Putamen (tissue), 1 donor: ENCODE measurements at regions not wholly inside any gene's neighbourhood (a gene's known extent, or its start where the extent isn't known, plus 50 kb on each side); places are given as distances from the start of the nearest gene placed in this dataset.
"Not testable (repeated sequence)": the region's sequence is repeated elsewhere in the genome, so short reads cannot be mapped to it uniquely, and the experiment has no call there.

Source experiments
- DNase-seq: peaks from one replicate; pipeline ENCODE4 v3.0.0-alpha.2; 2016; ENCODE audit warnings: low spot score

DNA sequence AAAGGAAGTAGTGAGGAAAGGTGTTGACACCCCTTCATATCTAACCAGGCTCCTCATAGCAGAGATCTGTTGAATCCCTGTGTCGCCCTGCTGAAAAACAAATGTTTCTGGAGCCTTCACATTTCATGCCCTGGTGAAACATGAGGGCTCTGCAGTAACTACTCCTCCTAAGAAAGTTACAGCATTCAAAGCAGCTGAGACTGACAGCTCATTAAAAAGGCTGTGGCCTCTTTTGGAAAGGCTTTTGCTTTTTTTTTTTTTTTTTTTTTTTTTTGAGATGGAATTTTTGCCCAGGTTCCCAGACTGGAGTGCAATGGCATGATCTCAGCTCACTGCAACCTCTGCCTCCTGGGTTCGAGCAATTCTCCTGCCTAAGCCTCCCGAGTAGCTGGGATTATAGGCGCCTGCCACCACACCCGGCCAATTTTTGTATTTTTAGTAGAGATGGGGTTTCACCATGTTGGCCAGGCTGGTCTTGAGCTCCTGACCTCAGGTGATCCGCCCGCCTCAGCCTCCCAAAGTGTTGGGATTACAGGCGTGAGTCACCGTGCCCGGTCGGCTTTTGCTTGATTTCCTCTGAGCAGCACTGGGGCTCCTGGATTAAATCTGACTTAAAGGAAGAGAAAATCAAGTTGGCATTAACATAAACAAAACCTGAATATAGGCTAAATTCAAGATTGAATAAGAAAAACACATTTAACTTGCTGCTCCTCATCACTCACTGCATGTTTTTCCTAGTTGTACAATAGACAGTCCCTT, 112.9 kb downstream of the PCSK1 start:
- DNase-seq, result not testable (repeated sequence)

- no peak for DNase-seq
Observed at GRCh38 chr5:96318569-96319110, 114.4 kb downstream of the PCSK1 start.

DNA sequence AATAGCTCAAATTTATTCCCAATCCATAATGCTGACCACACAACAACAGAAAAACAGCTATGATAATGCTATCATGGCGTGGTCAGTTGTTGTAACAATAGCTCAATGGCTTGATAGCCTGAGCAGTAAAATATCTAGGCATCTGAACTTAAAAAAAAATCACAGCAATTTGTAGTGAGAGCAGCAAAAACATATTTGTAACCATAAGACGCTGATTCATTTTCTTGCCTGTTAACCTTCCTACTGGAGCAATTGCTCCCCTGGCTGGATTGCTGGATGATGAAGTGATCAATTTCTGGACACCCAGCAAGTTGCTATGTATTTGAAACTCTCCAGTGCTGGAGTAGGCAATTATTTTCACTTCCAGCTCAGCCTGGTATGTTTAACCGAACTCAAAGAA, 115.1 kb downstream of the PCSK1 start:
- no peak for DNase-seq

GRCh38 chr5:96316487-96316886, 116.6 kb downstream of the PCSK1 start:
- DNase-seq, result no peak

- DNase-seq, result no peak
Observed at GRCh38 chr5:96316017-96316416, 117.0 kb downstream of the PCSK1 start.

- DNase-seq, result no peak
Observed at GRCh38 chr5:96315431-96315830, 117.6 kb downstream of the PCSK1 start.

DNA sequence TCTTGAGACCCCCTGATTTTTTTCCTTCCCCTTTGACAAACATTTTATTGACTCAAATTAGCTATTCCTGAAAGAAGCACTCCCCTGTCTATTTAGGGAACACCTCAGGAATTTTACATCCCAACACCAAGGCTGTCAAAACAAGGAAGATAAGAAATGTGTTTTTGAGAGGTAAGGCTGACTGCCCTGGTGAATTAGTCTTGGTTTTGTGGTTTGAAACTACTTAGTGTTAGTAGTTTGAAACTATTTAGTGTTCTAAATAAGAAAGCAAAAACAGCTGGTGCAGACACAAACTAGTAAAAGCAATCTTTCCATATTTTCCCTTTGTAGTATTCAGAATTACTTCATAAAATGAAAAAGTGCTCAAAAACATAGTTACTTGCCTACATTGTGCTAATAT, 120.7 kb downstream of the PCSK1 start:
- no peak for DNase-seq

DNA sequence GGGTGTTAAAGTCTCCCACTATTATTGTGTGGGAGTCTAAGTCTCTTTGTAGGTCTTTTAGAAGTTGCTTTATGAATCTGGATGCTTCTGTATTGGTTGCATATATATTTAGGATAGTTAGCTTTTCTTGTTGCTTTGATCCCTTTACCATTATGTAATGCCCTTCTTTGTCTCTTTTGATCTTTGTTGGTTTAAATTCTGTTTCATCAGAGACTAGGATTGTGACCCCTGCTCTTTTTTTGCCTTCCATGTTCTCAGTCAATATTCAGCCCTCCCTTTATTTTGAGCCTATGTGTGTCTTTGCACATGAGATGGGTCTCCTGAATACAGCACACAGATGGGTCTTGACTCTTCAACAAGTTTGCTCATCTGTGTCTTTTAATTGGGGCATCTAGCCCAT, 126.0 kb downstream of the PCSK1 start:
- DNase-seq, result not testable (repeated sequence)

DNA sequence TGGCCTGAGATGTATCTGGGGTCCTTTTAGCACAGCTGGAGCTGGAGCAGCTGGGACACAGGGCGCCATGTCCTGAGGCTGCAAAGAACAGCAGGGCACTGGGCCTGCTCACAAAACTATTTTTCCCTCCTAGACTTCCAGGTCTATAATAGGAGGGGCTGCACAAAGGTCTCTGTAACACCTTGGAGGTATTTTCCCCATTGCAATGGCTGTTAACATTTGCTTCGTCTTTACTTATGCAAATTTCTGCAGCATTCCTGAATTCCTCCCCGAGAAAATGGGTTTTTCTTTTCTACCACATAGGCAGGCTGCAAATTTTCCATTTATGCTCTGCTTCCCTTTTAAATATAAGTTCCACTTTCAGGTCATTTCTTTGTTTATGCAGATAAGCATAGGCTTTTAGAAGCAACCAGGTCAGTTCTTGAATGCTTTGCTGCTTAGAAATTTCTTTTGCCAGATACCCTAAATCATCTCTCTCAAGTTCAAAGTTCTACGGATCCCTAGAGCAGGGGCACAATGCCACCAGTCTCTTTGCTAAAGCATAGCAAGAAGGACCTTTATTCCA, 130.8 kb downstream of the PCSK1 start:
- DNase-seq, result no peak

- no peak for DNase-seq
Observed at GRCh38 chr5:96300976-96301375, 132.1 kb downstream of the PCSK1 start.

- no peak for DNase-seq
Observed at GRCh38 chr5:96297867-96298266, 135.2 kb downstream of the PCSK1 start.

DNA sequence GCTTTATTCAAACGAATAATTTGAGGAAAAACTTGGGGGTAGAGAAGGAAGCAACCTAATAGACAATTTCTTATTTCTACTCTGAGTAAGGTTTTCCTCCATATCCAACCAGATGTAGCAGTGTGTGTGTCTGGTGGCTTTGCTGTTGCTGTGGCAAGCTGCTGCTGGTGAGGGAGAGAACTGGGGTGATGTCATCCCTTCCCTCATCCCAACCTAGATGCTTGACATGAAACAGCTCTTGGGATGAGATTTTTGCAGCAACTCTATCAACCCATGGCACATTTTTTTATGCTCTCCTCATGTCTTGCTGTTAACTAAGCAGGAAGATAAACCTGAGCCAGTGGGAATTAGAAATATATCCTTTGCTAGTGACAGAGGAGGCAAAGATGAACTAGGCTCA, 135.8 kb downstream of the PCSK1 start:
- peak; percentile 11 for DNase-seq

- no peak for DNase-seq
Observed at GRCh38 chr5:96294884-96295202, 138.2 kb downstream of the PCSK1 start.

DNA sequence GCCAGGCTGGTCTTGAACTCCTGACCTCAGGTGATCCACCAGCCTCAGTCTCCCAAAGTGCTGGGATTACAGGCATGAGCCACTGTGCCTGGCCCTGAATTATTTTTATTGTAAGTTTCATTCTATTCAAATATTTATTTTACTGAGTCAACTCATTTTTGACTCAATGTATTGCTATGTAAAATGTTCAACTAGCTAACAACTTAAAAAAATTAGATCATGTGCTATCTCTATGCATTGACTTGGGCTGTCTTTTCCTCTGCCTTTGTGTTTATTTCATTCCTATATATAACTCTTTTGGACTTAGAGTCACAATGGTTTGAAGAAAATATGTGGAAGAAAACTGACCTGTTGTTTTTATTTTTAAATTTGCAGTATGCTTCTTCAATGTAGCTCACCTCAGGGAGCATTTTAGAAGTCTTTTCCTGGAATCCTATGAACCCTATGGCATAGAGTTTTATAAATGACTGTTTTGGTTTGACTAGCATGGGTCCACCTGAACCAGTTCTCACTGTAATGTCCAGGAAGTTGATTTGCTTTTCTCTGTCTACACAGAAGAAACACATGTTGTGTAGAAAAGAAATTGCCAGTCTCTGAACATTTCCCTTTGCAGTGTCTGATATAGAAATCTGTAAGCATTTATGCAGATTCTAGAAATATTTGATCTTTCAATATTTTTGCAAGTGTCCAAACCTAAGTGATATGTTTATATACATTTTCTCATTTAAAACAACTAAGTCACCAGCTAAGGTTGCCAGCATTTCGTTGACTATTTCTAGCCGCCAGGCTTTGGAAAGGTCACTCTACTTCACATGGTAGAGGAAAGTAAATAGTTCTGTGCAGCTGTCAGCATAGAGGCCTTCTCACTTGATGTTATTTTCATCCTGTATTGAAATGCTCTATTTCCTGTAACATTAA, 138.8 kb downstream of the PCSK1 start:
- DNase-seq, result no peak

- no peak for DNase-seq
Observed at GRCh38 chr5:96292582-96293247, 140.3 kb downstream of the PCSK1 start.

DNA sequence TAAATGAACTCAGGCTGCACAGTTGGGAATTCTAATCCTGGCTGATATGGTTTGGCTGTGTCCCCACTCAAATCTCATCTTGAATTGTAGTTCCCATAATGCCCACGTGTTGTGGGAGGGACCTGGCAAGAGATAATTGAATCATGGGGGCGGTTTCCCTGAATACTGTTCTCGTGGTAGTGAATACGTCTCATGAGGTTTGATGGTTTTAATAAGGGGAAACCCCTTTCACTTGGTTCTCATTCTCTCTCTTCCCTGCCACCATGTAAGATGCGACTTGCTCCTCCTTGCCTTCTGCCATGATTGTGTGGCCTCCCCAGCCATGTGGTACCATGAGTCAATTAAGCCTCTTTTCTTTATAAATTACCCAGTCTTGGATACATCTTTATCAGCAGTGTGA, 143.8 kb downstream of the PCSK1 start:
- DNase-seq, result not testable (repeated sequence)

DNA sequence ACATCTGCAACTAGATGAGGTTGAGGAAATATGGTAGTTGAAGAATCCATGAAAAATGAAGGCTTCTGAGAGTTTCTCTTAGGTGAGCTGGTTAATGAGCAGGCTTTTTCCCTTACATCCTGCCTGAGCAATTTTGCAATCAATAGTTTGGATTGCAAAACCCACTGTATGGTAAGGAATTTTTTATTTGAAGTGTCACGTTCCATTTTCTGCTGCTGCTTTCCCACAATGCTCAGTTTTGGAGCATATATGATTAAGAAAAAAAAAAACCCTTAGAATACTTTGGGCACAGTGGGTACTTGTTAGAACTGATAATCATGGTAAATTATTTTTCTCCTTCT, 144.2 kb downstream of the PCSK1 start:
- DNase-seq, result no peak

DNA sequence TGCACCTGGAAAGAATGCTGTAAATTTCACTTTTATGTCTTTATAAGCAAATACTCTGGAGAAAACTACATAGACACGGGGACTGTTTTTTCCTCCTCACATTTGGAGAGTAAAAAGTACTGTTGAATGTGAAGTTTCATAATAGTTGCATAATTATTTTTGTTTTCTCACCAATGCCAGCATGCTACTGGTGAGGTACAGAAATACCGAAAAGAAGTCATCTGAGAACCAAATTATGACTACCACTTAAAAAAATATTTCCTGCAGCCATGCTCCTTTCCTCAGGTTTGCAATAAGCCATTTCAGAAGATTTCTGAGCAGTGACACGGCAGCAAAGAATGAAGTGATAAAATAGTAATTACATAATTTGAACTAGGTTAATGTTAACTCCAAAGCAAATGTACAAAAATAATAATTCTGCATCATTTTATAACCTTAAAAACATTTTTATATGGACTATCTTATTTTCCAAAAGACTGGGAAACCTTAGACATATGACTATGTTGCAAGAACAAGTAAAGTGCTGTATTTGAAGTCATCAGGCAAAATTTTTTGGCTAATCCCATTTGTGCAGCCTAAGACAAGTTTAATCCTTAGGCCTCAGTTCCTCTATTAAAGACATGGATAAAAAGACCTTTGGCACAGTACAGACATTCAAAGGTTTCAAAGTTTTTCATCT, 144.7 kb downstream of the PCSK1 start:
- no peak for DNase-seq

GRCh38 chr5:96287136-96287535, 145.9 kb downstream of the PCSK1 start:
- no peak for DNase-seq

GRCh38 chr5:96285823-96286222, 147.2 kb downstream of the PCSK1 start:
- no peak for DNase-seq

- DNase-seq, result no peak
Observed at GRCh38 chr5:96284727-96285389, 148.2 kb downstream of the PCSK1 start.
